GM12891 (cell line): ENCODE measurements at regions not wholly inside any gene's neighbourhood (a gene's known extent, or its start where the extent isn't known, plus 50 kb on each side); places are given as distances from the start of the nearest gene placed in this dataset.

Experiments
- POLR2A ChIP-seq: IDR thresholded peaks from 2 replicates; pipeline ENCODE4 v1.6.1; 2011; ENCODE audit warnings: low read depth, low read length, control low read depth
- POLR2AphosphoS5 ChIP-seq: IDR thresholded peaks from 2 replicates; pipeline ENCODE4 v1.6.1; 2011; ENCODE audit warnings: low read depth, low read length, control low read depth
- SPI1 ChIP-seq: IDR thresholded peaks from 2 replicates; pipeline ENCODE4 v1.6.1; 2011; ENCODE audit warnings: low read depth, low read length, control low read depth
- TAF1 ChIP-seq: IDR thresholded peaks from 2 replicates; pipeline ENCODE4 v1.6.1; 2011; ENCODE audit warnings: low read depth, low read length, control low read depth

DNA sequence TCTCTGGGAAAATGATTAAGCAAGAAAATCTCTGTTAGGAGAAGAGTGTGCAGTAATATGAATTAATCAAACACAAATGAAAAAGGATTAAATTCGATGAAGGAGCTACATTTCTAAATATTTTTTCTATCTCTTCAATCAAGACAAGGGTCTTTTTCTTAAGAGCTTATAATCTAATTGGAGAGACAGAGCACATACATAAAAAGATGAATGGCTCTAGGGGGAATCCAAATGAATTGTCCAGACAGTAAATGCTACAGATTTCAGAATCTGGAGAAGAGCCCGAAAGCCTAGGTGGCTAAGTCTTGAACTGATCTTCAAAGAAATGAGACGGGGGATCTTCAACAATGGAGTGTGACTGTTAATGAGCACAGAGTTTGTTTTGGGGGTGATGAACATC is 723.6 kb downstream of the UTRN start:
- TF ChIP-seq TAF1 = no peak
- TF ChIP-seq SPI1 = no peak
- TF ChIP-seq POLR2A = no peak
- TF ChIP-seq POLR2AphosphoS5 = no peak
